ENCODE measurements at regions not wholly inside any gene's neighbourhood (a gene's known extent, or its start where the extent isn't known, plus 50 kb on each side); places are given as distances from the start of the nearest gene placed in this dataset.

GRCh38 chr14:22088614-22089342, 415.2 kb upstream of the OR4E1 start:
- DNase-seq: no peak

DNA sequence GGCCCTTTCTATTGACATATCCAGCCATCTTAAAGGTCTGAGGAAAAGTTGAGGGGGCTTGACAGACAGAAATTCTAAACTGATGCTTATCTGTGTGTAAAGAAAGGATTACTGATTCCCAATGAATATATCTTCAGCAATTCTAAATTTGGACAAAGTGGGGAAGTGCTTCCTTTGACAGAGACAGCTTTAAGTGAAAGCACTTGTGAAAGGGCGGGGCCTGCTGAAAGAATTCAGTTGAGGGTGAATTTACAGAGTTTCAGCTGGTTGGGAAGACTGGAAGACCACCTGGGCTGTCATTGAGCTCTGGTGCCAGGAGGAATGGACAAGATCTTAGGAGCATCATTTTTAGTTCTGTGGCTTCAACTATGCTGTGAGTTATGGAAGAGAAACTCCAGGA, 412.5 kb upstream of the OR4E1 start:
- DNase-seq: no peak

GRCh38 chr14:22084393-22085281, 411.0 kb upstream of the OR4E1 start:
- peak; percentile 2 for DNase-seq

- DNase-seq: no peak
Measured at GRCh38 chr14:22081337-22081736, 407.7 kb upstream of the OR4E1 start.

GRCh38 chr14:22079766-22080165, 406.1 kb upstream of the OR4E1 start:
- DNase-seq: no peak

DNA sequence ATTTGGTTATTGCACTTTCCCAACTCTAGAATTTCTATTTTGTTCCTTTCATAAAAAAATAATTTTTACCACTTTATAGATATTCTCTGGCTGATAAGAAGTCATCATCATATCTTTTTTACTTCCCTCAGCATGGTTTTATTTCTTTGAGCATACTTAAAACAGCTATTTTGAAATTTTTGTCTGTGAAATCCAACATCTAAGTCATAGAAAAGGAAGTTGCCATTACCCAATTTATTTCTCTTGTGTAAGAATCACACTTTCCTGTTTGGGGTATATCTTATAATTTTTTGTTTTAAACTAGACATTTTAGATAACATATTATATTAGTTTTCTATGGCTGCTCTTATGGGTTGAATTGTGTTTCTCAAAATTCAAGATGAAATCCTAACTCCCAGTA, 400.2 kb upstream of the OR4E1 start:
- no peak for DNase-seq

DNA sequence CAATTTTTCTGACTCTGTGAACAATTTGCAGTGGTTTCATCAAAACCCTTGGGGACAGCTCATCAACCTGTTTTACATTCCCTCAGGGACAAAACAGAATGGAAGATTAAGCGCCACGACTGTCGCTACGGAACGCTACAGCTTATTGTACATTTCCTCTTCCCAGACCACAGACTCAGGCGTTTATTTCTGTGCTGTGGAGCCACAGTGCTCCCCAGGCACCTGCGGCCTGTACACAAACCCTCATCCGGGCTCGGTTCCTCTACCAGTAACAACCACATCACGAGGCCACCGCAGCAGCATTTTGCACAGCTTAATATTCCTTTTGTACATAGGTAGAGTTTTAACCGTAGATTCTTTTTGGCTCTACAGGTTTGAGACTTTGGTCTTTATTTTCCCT, 397.4 kb upstream of the OR4E1 start:
- DNase-seq: no peak

- no peak for DNase-seq
Measured at GRCh38 chr14:22070119-22070982, 396.7 kb upstream of the OR4E1 start.

DNA sequence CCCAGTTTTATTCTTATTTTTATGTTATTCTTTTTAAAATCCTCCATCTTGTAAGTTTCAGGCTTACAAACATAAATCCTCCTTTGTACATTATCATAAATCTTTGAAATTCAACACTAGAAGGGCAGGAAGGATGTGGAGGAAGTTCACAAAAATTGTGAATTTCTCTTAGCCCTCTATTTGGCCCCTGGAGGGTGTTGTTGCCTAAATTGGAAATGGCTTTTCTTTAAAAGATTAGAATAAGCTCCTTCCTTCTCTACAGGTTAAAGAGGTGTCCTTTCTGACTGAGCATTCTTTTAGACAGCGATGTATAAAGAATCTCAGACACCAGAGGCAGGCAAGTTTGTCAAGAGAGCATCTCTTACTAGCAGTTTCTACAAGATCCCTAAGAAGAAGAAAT, 391.7 kb upstream of the OR4E1 start:
- DNase-seq: no peak

GRCh38 chr14:22059201-22059600, 385.6 kb upstream of the OR4E1 start:
- no peak for DNase-seq

GRCh38 chr14:22052795-22053194, 379.2 kb upstream of the OR4E1 start:
- DNase-seq: no peak

- no peak for DNase-seq
Measured at GRCh38 chr14:22047115-22047514, 373.5 kb upstream of the OR4E1 start.

DNA sequence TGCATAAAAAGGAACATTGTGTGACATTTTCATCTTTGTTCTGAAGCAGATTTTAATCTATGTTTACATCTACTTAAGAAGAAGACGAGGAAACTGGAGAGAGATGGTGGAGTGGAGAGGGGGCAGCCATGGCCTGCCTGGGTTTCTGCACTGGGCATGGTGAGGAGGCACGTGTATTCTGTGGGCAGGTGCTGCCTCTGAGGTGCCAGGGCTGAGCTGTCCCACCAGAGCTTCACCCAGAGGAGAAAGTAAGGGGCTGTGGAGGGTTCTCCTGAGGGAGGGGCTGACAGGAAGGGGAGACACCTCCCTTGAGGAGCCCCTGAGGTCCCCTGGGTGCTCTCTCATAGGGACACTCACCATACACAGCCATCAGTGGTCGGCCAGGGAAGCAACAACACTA, 372.4 kb upstream of the OR4E1 start:
- no peak for DNase-seq

DNA sequence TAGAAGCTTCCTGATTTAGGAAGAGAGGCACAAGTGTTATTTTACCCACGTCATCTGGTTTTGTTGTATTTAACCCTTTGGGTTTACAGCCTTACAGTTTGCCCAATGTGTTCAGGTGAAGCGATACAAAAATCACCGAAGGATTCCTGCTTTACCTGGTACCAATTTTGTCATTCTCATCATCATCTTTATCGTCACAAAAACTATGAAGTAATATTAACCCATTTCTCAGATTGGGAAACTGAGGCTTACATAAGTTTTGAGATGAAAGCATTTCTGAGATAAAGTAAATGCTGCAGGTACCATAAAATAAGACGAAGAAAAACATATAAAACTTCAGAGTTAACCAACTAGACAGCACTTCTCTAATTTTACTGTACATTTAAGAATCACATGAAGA, 370.6 kb upstream of the OR4E1 start:
- DNase-seq: no peak

DNA sequence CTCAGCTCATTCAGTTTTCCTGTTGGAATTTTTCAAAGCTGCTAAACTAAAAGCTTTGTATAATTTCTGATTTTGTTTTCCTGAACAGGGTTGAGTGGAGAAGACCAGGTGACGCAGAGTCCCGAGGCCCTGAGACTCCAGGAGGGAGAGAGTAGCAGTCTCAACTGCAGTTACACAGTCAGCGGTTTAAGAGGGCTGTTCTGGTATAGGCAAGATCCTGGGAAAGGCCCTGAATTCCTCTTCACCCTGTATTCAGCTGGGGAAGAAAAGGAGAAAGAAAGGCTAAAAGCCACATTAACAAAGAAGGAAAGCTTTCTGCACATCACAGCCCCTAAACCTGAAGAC, 367.1 kb upstream of the OR4E1 start:
- DNase-seq: no peak

DNA sequence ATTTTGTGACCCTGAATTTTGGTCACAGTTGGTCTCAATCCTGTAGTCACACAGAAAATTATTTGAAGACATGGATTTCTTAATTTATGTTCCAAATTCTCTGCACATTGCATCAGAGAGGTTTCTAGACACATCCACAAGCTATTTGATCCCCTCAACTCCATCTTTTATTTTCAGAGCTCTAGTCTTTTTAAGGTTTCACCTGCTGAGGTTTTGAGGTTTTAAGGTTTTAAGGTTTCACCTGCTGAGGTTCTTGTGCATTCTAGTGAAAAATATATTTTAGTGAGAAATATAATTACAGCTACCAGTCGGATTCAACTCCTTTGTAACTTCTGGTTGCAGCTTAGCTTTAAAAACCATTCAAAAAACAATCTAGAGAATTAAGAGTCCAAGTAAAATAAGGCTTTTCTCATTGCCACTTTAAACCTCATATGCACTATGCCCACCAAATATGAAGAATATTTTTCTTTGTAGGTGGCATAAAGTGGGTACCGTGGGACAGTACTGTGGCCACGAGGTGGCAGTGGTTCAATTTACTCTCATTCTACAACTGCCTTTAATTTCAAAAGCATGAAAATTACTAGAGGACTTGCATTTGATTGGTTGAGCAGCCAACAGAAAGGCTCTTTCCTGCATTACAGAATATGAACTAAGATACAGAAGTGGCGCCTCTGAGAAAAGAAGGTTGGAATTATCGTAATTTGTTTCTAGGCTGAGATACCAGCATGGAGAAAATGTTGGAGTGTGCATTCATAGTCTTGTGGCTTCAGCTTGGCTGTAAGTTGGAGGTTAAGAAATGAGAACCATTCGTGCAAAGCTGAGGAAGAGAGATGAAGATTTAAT, 366.5 kb upstream of the OR4E1 start:
- no peak for DNase-seq

DNA sequence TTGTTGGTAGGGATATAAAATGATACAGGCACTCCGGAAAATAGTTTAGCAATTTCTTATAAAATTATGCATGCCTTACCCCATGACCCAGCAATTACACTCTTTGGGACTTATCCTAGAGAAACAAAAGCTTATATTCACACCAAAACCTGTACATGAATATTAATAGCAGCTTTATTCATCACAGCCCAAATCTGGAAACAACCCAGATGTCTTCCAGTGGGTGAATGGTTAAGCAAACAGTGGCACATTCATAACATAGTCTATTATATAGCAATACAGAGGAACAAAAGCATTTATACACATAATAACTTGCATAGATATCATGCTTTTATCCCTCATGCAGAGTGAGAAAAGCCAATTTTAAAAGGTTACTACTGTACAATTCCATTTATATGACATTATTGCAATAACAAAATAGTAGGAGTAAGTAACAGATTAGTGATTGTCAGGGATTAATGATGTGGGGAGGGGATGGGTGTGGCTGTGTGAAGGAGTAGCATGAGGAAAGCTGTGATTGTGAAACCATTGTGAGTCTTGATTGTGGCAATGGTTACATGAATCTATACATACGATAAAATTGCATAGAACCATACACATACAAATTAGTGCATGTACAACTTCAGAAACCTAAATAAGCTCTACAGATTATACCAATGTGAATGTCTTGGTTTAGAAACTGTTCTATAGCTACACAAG, 363.1 kb upstream of the OR4E1 start:
- DNase-seq: no peak

DNA sequence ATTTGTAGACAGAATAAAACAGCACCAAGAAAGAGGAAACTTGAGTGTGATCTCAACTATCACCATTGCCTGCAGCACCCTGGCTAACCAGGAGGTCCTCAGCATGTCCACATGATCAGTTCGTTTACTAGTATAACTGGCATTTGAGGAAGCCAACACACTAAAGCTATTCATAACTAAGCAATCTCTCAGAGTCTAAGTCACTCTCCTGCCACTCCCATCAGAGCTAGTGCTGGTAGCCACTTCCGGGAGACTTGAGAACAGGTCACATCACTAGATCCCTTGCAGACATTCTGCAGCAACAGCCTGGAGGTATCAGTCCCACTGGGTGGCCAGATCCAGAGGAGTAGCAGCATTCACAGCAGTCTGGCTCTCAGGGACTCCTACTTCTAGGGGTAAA, 352.9 kb upstream of the OR4E1 start:
- no peak for DNase-seq

GRCh38 chr14:22025879-22026278, 352.3 kb upstream of the OR4E1 start:
- DNase-seq: no peak

- no peak for DNase-seq
Measured at GRCh38 chr14:22024137-22024536, 350.5 kb upstream of the OR4E1 start.

DNA sequence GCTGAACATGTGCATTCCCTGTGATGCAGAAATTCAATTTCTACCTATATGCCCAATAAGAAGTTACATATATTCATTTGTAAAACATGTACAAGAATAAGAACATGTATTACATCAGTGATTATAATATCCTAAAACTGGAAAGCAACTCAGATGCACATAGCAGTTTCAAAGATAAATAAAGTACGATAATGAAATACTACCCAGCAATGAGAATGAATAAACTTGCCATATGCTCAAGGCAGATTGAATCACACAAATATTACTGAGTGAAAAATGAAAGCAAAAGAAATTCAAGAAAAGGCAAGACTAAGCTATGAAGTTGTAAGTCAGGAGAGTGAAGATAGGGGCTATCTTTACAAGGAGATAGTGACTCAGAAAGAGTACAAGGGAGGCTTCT, 345.3 kb upstream of the OR4E1 start:
- DNase-seq: no peak

GRCh38 chr14:22012452-22012851, 338.8 kb upstream of the OR4E1 start:
- DNase-seq: no peak

All from NCI-H2029 treated with DMSO at 0.1 percent for 48 hours (cell line).